NCI-H1694 (cell line): ENCODE measurements at regions not wholly inside any gene's neighbourhood (a gene's known extent, or its start where the extent isn't known, plus 50 kb on each side); places are given as distances from the start of the nearest gene placed in this dataset.
"Not testable (repeated sequence)": the region's sequence is repeated elsewhere in the genome, so short reads cannot be mapped to it uniquely, and the experiment has no call there.

Experiments
- DNase-seq: peaks from one replicate; lab custom pipeline; 2025; lab: John Stamatoyannopoulos, UW

DNA sequence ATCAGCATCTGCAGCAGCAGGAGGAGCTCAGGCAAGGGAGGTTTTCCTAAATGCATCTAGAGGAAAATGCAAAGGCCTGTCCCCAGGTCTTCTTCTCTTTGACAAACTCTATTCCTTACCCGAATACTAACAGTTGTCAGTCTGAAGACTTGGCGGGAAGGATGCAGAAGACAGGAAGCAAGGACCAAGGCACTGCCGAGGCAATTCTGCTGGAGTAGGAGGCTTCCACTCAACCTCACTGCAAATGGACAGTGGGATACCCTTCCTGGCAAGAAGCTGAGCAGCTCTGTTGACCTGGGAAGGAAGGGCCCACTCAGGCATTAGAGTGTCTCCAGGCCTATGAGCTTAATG is 373.0 kb downstream of the CCSER2 start:
- DNase-seq, result no peak

DNA sequence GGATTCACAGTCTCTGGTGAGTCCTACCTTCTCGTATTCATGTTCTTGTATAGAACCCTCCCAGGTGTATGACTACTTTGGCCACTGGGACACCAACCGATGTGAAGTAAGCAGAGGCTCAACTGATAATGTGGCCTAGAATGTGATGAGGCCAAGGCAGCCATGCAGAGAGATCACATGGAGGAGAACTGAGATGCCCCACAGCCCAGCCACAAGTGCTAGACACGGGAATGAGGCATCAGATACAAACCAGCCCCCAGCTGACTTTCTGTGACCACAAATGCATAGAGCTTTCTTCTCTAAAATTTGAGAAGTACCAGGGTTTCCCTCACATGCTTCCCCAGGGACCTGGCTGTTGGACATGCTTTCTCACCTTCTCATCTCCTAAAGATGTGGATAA is 375.7 kb downstream of the CCSER2 start:
- DNase-seq, result no peak

DNA sequence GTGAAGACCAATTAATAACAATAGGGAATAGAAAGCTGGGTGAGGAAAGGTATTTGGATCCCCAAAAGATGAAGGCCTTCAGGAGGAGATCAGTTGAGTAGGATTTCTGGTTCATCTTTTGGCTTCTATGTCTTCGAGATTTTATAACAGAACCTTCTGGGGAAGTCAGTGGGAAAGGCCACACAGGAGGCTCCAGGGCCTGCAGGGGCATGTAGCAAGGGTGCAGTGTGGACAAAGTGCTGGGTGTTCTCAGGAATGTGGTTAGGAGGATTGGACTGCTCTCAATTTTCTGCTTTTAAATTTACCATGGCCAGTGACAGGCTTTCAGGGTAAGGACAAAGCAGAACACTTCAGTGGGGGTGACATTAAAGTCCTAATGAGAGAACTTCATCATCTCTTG is 378.0 kb downstream of the CCSER2 start:
- no peak for DNase-seq

DNA sequence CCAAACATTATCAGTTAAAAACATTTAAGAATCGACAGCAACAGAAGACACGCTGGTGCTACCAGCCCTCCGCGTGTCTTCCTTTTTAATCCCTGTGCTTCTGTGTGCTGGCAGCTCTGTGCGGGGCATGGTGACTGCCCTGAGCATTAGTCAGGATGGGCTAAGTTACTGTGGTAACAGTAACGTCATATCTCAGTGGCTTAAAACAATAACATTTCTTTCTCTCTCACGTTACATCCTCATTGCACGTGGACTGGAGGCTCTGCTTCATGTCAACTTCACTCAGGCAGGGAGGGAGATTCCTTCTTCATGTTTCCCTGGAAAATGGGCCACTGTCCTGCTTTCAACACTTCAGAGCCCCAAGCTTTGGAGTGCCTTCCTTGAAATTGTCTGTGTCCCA is 378.5 kb downstream of the CCSER2 start:
- DNase-seq, result no peak

DNA sequence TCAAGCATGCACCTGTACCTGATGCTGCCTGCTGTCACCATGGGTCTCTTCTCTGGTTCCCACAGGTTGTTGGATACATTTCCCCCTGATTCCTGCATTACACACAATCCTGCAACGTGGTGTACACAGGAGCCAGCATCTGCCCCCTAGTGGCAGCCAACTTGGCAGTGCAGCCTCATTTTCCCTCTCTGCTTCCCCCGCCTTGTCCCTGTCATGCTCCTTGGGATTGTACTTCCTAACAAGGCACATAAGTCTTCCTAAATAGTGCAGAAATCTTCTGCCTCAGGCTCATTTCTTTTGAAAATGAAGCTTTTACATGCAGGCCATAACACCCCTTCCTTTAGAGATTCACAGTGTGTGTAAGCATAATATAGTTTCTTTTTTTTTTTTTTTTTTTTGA is 387.5 kb downstream of the CCSER2 start:
- peak; percentile 24 for DNase-seq

DNA sequence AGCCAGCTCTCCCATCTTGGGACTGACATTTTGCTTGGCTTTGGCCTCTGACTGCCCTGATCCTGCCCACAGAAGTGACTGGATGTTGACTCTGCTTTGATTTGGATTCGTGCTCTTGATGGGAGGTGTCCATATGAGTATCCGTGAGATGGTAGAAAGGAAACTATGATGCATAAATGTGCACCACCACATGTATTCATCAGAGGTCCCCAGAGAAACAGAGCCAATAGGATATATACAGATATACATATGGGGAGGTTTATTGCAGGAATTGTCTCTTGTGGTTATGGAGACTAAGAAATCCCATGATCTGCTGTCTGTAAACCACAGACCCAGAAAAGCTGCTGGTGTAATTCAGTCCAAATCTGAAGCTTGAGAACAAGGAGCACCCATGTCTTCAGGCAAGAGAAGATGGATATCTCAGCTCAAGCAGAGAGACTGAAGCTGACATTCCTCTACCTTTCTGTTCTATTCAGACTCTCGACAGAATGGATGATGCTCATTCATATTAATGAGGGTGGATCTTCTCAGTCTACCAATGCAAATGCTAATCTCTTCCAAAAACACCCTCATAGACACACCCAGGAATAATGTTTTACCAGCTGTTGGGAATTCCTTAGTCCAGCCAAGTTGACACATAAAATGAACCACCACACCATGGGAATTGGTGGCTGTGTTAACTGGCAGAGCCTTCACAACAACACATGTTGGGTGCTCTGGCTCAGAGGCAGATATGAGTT is 390.7 kb downstream of the CCSER2 start:
- no peak for DNase-seq

DNA sequence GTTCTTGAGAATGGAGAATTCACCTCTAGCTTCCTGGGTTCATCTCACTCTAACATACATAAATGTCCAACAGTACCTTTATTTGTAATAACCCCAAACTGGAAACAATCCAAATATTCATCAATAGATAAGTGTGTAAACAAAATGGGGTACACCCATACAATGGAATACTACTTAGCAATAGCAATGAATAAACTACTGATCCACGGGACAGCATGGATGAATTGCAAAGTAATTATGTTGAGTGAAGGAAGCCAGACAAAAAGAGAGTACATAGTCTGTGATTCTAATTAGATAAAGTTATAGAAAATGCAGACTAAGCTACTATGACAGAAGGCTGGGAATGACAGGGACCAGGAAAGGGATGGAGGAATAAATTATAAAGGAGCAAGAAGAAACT is 391.3 kb downstream of the CCSER2 start:
- DNase-seq, result no peak

DNA sequence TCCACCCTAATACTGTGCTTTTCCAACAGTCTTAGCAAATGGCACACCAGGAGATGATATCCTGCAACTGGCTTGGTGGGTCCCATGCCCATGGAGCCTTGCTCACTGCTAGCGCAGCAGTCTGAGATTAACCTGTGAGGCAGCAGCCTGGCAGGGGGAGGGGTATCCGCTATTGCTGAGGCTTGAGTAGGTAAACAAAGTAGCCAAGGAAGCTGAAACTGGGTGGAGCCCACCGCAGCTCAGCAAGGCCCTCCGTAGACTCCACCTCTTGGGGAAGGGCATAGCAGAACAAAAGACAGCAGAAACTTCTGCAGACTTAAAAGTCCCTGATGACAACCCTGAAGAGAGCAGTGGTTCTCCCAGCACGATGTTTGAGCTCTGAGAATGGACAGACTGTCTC is 399.0 kb downstream of the CCSER2 start:
- no peak for DNase-seq

DNA sequence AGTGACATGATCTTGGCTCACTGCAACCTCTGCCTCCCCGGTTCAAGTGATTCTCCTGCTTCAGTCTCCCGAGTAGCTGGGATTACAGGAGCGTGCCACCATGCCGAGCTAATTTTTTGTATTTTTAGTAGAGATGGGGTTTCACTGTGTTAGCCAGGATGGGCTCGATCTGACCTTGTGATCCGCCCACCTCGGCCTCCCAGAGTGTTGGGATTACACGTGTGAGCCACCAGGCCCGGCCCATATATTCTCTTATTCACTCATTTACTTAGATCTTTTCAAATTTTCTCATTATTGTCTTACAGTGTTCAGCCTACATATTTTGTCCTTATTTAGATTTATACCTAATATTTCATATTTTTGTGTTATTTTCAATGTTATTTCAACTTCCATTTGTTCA is 410.7 kb downstream of the CCSER2 start:
- DNase-seq, result not testable (repeated sequence)

DNA sequence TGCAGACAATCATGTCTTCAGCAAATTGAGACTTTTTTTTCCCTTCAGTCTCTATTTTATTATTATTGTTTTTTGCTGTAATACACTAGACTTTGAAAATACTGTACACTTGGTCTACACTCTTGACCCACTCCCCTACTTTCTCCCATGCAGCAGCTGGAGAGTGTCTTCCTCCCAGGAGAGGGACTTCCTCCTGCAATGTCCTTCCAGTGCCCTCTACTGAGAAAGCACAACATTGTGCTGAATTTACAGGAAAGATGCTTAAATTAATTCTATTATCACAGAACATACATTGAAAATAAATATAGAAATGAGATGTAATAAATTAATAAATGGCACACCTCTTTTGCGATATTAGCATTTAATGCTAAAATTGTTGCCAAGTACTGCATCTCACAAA is 411.3 kb downstream of the CCSER2 start:
- DNase-seq, result no peak

DNA sequence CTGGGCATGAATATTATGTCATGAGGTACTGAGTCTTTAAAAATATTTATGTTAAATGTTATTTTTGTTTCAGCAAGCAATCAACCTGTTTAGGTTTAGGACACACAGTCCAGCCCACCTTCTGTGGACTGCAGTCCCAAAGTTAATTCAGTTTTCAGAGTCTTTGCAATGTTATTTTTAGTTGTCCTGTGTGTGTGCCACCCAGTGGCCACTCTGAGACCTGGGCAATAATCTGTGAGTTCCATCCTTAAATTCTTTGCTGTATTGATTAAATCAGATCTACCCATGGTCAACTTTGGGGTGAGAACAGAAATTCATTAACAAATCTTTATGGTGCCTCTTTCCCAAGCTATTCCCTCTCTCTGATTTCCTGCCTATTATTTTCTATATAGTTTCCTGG is 415.1 kb downstream of the CCSER2 start:
- no peak for DNase-seq

DNA sequence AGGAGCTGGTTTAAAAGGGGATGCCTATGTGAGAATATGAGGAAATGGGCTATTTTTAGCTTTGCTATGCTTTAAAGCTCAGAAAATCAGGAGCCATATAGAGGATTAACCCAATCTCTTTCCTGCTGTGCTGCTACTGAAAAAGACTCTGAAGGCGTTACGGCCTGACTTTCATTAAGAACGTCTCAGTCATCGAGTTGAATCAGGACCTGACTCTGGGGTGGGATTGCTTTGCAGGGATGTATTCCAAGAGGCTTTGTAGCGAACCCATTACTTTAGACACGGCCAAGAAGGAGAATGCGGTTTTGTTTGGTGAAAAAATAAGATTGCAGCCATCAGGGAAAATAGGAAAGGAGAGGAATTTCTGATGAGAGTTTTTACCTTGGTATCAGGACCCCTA is 426.9 kb downstream of the CCSER2 start:
- no peak for DNase-seq

DNA sequence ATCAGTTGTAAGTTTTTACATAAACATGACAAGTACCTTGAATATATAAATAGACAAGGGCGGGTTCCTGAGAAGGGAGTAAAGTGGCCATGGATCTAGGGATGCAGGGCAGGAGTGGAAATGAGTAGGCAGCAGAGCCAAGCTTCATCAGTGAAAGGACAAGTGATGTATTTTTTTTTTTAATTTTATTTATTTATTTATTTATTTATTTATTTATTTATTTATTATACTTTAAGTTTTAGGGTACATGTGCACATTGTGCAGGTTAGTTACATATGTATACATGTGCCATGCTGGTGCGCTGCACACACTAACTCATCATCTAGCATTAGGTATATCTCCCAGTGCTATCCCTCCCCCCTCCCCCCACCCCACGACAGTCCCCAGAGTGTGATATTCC is 428.3 kb downstream of the CCSER2 start:
- not testable (repeated sequence) for DNase-seq

DNA sequence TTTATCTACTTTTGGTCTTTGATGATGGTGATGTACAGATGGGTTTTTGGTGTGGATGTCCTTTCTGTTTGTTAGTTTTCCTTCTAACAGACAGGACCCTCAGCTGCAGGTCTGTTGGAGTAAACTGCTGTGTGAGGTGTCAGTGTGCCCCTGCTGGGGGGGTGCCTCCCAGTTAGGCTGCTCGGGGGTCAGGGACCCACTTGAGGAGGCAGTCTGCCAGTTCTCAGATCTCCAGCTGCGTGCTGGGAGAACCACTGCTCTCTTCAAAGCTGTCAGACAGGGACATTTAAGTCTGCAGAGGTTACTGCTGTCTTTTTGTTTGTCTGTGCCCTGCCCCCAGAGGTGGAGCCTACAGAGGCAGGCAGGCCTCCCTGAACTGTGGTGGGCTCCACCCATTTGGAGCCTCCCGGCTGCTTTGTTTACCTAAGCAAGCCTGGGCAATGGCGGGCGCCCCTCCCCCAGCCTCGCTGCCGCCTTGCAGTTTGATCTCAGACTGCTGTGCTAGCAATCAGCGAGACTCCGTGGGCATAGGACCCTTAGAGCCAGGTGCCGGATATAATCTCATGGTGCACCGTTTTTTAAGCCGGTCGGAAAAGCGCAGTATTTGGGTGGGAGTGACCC is 433.7 kb downstream of the CCSER2 start:
- not testable (repeated sequence) for DNase-seq

DNA sequence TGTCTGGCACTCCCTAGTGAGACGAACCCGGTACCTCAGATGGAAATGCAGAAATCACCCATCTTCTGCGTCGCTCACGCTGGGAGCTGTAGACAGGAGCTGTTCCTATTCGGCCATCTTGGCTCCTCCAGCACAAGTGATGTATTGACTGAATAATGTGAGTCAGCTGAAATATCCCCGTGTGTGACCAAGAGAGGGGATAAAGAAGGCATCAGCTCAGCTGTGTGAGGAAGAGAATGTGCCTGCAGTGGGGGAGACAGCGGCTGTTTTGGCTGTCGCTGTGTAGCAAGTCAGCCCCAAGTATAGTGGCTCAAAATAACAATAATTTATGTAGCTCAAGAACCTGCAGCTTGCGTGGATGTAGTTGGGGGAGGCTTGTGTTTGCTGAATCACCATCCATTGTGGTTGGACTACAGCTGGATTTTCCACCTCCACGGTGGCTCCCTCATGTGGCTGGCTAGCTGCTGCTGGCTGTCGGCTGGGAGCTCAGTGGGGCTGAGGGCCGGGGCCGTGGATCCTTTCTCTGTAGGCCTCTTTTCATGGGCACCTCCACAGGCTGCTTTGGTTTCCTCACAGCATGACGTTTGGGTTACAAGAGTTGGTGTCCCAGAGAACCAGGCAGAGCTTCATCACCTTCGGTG is 434.5 kb downstream of the CCSER2 start:
- DNase-seq, result no peak

DNA sequence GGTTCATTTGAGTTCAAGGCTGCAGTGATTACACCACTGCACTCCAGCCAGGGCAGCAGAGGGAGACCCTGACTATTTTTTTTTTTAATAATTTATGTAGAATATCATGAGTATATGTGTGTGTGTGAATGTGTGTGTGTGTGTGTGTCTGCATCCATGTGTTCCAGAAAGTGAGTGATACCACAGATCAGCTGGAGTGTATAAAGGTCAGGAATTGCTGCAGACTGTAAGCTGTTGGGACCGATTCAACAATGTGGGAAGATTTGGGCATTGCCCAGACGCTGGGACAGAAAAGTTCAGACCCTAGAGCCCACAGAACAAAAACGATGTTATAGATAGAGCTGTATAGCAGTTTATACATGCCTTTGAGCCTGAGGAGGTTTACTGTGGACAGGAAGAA is 435.6 kb downstream of the CCSER2 start:
- DNase-seq, result no peak

DNA sequence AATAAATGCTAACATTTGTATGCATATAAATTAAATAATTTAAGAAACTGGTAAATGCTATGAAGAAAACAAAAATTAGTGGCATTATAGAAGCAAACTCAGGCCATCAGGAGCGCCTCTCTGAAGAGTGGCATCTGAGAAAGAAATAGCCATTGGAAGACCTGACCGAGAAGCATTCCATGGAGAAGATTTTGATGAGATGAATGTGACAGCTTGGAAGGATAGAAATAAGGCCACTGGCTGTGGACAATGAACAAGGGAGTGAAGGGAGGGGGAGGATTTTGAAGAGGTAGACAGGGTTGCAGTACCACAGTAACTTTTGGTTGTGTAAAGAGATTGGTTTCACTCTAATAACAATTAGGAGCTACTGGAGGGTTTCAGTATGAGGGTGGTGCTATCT is 436.7 kb downstream of the CCSER2 start:
- DNase-seq, result no peak

DNA sequence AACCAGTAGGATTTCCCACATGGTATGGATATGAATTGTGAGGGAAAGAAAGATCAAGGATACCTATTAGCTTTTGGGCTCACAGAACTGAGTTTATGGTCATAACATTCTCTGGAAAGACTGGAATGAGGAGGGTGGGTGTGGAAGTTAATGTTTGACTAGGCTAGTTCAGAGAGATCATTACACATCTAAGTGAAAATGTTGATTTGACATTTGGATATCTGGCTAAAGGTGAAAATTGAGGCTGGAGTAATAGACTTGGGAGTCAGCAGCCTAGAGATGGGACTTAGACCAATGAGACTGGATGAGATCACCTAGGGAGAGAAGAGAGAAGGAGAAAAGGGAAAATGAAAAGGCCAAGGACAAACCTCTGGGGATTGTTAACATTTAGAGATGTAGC is 437.3 kb downstream of the CCSER2 start:
- DNase-seq, result no peak

DNA sequence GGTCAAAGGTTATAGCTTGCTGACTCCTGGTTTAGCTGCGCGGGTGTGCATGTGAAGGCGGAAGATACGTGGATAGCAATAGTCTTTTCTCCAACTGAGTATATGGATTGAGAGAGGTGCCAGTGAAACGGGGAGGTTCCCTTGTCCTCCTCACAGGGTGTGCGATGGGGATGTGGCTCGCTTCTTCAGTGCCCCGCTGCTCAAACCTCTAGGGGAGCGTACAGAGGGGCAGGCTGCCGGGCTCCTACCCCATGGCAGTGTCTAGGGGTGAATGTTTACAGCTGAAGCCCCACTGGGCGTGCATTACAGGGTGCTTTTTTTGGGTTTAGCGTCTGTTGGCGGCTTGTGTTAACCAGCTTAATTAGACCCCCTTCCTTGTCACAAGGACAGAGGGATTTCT is 438.5 kb downstream of the CCSER2 start:
- DNase-seq, result no peak

DNA sequence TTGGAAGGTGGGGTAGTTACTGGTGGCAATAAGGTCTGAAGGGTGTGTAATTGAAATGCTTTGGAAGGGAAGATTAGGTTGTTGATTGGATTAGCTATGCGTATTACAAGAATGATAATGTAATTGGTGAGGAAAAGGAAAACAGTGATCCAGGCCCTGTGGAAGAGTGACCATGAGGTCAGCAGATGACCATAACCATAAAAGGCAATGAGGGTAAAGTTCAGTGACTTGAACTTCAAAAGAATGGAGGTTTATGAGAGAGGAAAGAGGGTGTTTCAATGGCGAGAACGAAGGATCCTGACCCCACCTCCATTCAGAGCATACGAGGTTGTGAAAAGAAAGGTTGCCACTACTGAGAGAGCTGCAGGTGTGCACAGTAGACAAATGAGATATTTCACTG is 439.7 kb downstream of the CCSER2 start:
- no peak for DNase-seq

DNA sequence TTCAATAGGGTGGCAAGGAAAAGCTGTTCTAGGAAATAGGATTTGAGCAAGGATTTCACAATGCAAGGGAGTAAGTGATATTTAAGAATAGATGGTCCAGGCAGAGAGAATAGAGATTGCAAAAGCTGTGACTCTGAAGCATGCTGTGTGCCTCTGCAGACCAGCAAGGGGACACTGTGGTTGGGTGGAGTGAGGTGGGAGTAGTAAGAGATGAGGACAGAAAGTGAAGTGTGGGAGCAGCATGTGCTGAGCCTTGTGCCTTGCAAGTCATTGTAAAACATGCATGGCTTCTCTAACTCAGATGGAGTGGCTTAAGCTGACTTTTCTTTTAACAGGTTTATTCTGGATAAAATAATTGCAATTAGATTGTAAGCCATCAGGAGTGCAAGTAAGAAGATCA is 442.4 kb downstream of the CCSER2 start:
- DNase-seq, result no peak

DNA sequence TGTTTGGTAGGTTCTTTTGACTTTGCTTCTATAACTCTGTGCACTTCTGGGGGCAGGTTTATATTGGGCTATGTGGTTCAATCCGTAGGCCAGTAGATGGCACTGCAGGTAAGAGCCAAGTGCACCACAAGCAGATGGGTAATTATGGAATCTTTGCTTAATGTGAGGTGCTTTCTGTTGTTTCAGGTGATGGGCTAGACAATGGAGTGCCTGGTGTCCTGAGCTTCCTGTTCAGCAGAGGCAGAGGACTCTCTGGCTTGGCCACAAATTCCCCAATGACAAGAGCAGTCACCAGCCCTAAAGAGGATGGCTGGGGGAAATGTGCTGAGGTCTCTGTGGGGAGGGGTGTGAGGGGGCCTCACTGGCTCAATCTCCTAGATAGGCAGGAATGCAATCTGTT is 455.0 kb downstream of the CCSER2 start:
- DNase-seq, result peak; percentile 35

DNA sequence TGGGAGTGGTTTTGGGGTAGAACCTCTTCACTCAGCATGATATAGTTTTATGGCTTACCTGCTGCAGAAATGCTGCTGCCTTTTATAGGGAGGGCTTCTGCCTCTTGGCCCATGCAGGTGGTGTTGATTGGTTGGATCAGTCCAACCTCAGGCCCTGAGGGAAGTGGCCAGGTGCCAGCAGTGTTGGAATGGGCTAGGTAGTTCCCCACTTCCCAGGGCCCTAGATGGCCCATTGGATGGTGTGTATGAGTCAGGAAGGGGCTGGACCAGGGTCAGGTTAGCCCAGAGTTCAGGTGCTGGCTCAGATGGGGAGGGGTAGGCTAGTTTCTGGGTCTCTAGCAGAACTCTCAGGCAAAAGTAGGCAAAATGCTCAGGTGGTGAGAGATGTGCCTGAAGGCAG is 455.5 kb downstream of the CCSER2 start:
- DNase-seq, result no peak

DNA sequence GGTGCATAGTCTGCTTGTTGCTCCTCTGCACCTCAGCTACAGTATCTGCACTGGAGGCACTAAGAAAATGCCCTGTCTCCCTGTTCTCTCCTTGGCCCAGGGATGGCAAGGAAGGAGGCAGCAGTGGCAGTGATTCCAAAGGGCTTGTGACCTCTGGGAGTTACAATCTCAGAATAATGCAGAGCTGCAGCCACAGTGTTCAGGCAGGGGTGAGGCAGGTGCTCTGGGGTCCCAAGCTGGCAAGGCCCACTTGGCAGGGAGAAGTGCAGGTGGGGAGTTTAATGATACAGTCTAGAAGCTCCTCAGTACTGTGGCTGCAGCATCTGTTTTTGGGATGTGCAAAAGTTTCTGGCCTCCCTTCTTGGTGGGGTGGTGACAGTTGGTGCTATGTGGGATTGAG is 456.4 kb downstream of the CCSER2 start:
- DNase-seq, result no peak
